Mucosa of stomach (tissue), 1 donor: ENCODE measurements at regions not wholly inside any gene's neighbourhood (a gene's known extent, or its start where the extent isn't known, plus 50 kb on each side); places are given as distances from the start of the nearest gene placed in this dataset.

Source experiments
- H3K27me3 ChIP-seq: one replicate; pipeline ENCODE4 v1.7.0; 2013; ENCODE audit warnings: mild to moderate bottlenecking, low read length; ENCODE audit not compliant: control insufficient read depth, insufficient read depth
- H3K36me3 ChIP-seq: one replicate; pipeline ENCODE4 v1.7.0; 2013; ENCODE audit warnings: low read length; ENCODE audit not compliant: control insufficient read depth, insufficient read depth
- H3K4me1 ChIP-seq: one replicate; pipeline ENCODE4 v1.7.0; 2013; ENCODE audit warnings: mild to moderate bottlenecking, low read length; ENCODE audit not compliant: control insufficient read depth, insufficient read depth
- H3K4me3 ChIP-seq: one replicate; pipeline ENCODE4 v1.7.0; 2013; ENCODE audit warnings: low read length
- H3K9ac ChIP-seq: one replicate; pipeline ENCODE4 v1.7.0; 2013; ENCODE audit warnings: mild to moderate bottlenecking, low read length, moderate library complexity
- H3K9me3 ChIP-seq: one replicate; pipeline ENCODE4 v1.7.0; 2013; ENCODE audit warnings: mild to moderate bottlenecking, low read length, moderate library complexity; ENCODE audit not compliant: control insufficient read depth
- donor health status: Pancreatic carcinoma.

DNA sequence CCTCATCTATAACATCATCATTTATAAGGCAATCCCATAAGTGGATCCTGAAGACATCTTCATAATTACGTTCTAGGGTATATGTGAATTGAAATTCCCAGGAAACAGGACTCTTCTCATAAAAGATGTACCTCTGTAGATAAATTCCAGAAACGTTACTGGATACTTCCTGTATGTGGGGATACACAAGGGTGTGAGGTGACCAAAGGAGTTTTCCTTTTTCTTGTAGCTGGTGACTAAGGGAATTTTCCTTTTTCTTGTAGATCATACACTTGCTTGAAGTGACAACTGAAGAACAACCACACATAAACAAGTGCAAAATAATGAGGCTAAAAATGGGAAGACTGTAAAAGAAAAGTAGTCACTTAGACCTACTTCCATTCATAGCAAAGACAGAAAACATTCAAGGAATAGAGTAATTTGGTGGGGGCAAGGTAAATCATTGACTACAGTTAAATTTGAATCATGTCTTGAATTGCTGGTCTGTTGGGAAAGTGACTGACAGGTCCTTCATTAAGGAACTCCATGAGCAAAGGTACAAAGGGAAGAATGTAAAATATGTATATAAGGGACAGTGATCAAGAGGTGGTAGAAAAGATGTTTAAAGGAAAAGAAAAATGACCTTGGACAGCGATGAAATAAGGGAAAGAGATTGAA, 53.2 kb upstream of the UBE2E3 start:
- Histone ChIP-seq H3K9ac (no peak overlapping the region), H3K9me3 (no peaks in the 10 kb centered on the region), H3K4me1 (no peaks in the 10 kb centered on the region), H3K36me3 (no peaks in the 10 kb centered on the region), H3K4me3 (no peak overlapping the region), H3K27me3 (no peaks in the 10 kb centered on the region)

- Histone ChIP-seq H3K9me3 (no peaks in the 10 kb centered on the region), H3K4me3 (no peak overlapping the region), H3K9ac (no peak overlapping the region), H3K36me3 (no peaks in the 10 kb centered on the region), H3K4me1 (no peaks in the 10 kb centered on the region), H3K27me3 (no peaks in the 10 kb centered on the region)
These were observed 54.7 kb upstream of the UBE2E3 start for GRCh38 chr2:180925700-180926099.

DNA sequence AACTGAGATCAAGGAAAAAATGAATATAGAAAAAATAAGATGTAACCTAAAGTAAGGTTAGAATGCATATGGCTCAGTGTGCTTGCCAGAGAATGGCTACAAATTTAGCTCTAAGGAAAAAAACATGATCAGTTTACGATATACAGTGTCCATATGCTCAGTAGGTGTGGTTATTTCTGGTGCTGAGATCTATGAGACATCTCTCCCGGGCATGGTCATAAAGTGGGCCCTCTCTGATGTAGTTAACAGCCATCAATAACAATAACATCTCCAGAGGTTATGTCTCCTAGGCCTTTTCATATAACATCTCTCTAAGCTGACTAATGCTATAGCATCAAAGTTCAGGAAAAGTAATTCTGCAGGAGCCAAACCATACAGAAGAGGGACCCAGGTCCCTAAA, 56.3 kb upstream of the UBE2E3 start:
- Histone ChIP-seq H3K27me3 (no peaks in the 10 kb centered on the region), H3K9ac (no peak overlapping the region), H3K9me3 (no peaks in the 10 kb centered on the region), H3K4me1 (no peaks in the 10 kb centered on the region), H3K4me3 (no peak overlapping the region), H3K36me3 (no peaks in the 10 kb centered on the region)

GRCh38 chr2:180910831-180911665, 69.4 kb upstream of the UBE2E3 start:
- Histone ChIP-seq H3K27me3 (no peaks in the 10 kb centered on the region), H3K36me3 (no peaks in the 10 kb centered on the region), H3K4me1 (no peaks in the 10 kb centered on the region), H3K9me3 (no peaks in the 10 kb centered on the region), H3K9ac (no peak overlapping the region), H3K4me3 (no peak overlapping the region)

DNA sequence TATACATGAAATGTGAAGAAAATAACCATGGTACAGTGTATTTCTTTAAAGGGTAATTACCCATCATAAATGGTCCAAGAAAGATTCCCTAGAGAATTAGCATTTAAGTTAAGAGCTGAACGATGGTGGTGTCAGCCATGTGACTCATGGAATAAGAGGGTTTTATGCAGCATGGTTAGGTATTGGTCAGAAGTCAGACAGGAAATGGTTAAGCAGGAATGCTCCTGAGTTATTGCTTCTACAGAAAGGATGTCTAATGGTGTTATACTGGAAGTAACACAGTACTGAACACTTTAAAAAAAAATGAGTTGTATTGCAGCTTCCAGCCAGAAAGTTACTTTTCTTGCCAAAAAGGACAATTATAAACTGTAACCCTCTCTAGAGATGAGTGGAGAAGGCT, 72.7 kb upstream of the UBE2E3 start:
- no peaks in the 10 kb centered on the region for H3K36me3 ChIP-seq

DNA sequence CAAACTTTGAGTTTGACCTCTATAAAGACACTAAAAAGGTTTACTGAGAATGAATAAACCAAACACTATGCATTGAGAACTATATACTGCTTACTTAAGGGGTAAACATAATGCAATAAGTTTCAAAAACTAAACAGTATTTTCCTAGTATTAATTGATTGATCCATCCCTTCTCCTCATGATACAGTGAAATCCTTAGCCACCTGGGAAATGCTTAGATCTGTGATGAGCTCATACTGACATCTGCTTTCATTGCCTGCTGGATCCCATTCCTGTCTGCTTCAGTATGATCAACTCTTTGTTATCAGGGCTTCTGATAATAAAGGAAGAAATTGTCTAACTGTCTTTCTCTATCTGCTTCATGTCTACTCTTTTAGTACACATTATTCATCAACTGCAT, 74.9 kb upstream of the UBE2E3 start:
- no peaks in the 10 kb centered on the region for H3K9me3 ChIP-seq
- H3K4me3 ChIP-seq, result no peak overlapping the region
- no peaks in the 10 kb centered on the region for H3K36me3 ChIP-seq
- no peaks in the 10 kb centered on the region for H3K4me1 ChIP-seq
- no peaks in the 10 kb centered on the region for H3K27me3 ChIP-seq
- no peak overlapping the region for H3K9ac ChIP-seq

More for the DNA sequence above, 72.7 kb upstream of the UBE2E3 start:
- no peaks in the 10 kb centered on the region for H3K27me3 ChIP-seq
- no peaks in the 10 kb centered on the region for H3K9me3 ChIP-seq
- H3K4me3 ChIP-seq, result no peak overlapping the region
- no peak overlapping the region for H3K9ac ChIP-seq
- H3K4me1 ChIP-seq, result no peaks in the 10 kb centered on the region

GRCh38 chr2:180905002-180905401, 75.4 kb upstream of the UBE2E3 start:
- no peaks in the 10 kb centered on the region for H3K36me3 ChIP-seq
- H3K9ac ChIP-seq, result no peak overlapping the region

GRCh38 chr2:180901331-180901730, 79.1 kb upstream of the UBE2E3 start:
- H3K36me3 ChIP-seq, result no peaks in the 10 kb centered on the region

More at GRCh38 chr2:180905002-180905401, 75.4 kb upstream of the UBE2E3 start:
- Histone ChIP-seq H3K4me1 (no peaks in the 10 kb centered on the region), H3K4me3 (no peak overlapping the region), H3K27me3 (no peaks in the 10 kb centered on the region), H3K9me3 (no peaks in the 10 kb centered on the region)

GRCh38 chr2:180893752-180894151, 86.7 kb upstream of the UBE2E3 start:
- Histone ChIP-seq H3K9ac (no peak overlapping the region), H3K27me3 (peaks cover 5% of the 10 kb centered on the region), H3K36me3 (no peaks in the 10 kb centered on the region), H3K4me1 (no peaks in the 10 kb centered on the region), H3K9me3 (no peaks in the 10 kb centered on the region), H3K4me3 (no peak overlapping the region)

More at GRCh38 chr2:180901331-180901730, 79.1 kb upstream of the UBE2E3 start:
- Histone ChIP-seq H3K9ac (no peak overlapping the region), H3K9me3 (no peaks in the 10 kb centered on the region), H3K4me1 (no peaks in the 10 kb centered on the region), H3K4me3 (no peak overlapping the region), H3K27me3 (peaks cover 5% of the 10 kb centered on the region)

DNA sequence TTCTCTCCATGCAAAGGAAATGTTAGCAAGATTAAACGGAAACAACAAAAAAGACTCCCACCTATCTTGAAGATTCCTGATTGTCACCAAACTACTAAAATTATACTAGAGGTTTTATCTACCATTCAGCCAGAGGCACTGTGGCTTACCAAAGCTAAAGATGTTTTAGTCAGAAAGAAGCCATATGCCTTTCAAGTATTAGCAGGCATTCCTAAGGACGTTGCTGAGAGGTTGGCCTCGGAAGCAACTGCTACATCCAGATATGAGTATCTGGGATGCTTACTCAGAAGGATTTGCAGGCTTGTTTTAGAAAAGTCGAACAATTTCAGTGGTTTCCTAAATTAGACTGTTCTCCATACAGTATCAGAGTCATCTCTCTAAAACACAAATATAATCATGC, 88.3 kb upstream of the UBE2E3 start:
- Histone ChIP-seq H3K36me3 (no peaks in the 10 kb centered on the region), H3K4me1 (no peaks in the 10 kb centered on the region), H3K9me3 (no peaks in the 10 kb centered on the region), H3K27me3 (peaks cover 5% of the 10 kb centered on the region), H3K9ac (no peak overlapping the region), H3K4me3 (no peak overlapping the region)

DNA sequence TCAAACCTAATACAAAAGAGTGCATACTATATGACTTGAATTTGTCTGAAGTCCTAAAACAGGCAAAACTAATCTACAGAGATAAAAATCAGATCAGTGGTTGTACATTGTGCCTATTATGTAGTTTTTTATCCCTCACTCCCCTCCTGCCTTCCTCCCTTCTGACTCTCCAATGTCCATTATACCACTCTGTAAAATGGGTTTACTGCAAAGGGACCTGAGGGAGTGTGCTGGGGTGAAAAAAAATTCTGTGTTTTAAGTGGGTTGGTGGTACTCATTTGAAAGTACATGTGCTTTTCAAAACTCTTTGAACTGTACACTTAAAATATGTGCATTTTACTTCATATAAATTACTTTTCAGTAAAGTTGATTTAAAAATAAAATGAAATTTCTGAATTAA, 89.0 kb upstream of the UBE2E3 start:
- Histone ChIP-seq H3K36me3 (no peaks in the 10 kb centered on the region), H3K4me1 (no peaks in the 10 kb centered on the region), H3K4me3 (no peak overlapping the region), H3K9ac (no peak overlapping the region), H3K27me3 (peaks cover under 1% of the 10 kb centered on the region), H3K9me3 (no peaks in the 10 kb centered on the region)

- no peaks in the 10 kb centered on the region for H3K27me3 ChIP-seq
- no peaks in the 10 kb centered on the region for H3K36me3 ChIP-seq
- no peaks in the 10 kb centered on the region for H3K4me1 ChIP-seq
- H3K9me3 ChIP-seq, result no peaks in the 10 kb centered on the region
- no peak overlapping the region for H3K4me3 ChIP-seq
- H3K9ac ChIP-seq, result no peak overlapping the region
These were observed 89.6 kb upstream of the UBE2E3 start for GRCh38 chr2:180890781-180891180.
